ENCODE measurements at regions not wholly inside any gene's neighbourhood (a gene's known extent, or its start where the extent isn't known, plus 50 kb on each side); places are given as distances from the start of the nearest gene placed in this dataset.
A peak's percentile ranks its signal among the peaks of the same experiment; 100 is the strongest.
"Not testable (repeated sequence)": the region's sequence is repeated elsewhere in the genome, so short reads cannot be mapped to it uniquely, and the experiment has no call there.

DNA sequence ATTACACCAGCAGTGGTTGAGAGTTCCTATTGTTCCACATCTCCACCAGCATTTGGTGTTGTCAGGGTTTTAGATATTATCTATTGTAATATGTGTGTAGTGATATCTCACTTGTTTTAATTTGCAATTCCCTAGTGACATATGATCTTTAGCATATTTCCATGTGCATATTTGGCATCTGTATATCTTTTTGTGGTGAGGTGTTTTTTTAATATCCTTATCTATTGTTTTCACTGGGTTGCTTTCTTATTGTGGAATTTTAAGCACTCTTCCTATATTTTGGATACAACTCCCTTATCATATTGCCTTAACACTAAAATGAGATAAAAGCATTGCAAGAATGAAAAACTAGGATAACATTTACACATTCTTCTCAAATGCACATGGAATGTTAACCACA, 453.9 kb upstream of the FSIP2 start:
- TF ChIP-seq EZH2phosphoT487 (IDR thresholded peaks at IDR 0.05; ENCODE audit: low read depth, severe bottlenecking, unreplicated experiment): no peak
- TF ChIP-seq EZH2 (IDR thresholded peaks at IDR 0.05; ENCODE audit: borderline replicate concordance): no peak
- TF ChIP-seq, protein P1, sequence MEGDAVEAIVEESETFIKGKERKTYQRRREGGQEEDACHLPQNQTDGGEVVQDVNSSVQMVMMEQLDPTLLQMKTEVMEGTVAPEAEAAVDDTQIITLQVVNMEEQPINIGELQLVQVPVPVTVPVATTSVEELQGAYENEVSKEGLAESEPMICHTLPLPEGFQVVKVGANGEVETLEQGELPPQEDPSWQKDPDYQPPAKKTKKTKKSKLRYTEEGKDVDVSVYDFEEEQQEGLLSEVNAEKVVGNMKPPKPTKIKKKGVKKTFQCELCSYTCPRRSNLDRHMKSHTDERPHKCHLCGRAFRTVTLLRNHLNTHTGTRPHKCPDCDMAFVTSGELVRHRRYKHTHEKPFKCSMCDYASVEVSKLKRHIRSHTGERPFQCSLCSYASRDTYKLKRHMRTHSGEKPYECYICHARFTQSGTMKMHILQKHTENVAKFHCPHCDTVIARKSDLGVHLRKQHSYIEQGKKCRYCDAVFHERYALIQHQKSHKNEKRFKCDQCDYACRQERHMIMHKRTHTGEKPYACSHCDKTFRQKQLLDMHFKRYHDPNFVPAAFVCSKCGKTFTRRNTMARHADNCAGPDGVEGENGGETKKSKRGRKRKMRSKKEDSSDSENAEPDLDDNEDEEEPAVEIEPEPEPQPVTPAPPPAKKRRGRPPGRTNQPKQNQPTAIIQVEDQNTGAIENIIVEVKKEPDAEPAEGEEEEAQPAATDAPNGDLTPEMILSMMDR (IDR thresholded peaks at IDR 0.05; ENCODE audit: poor library complexity): no peak
- no peaks in the 10 kb centered on the region for H3K4me1 ChIP-seq (ENCODE audit: insufficient read depth)
- H3K79me2 ChIP-seq: no peaks in the 10 kb centered on the region
- H3K4me3 ChIP-seq: no peak overlapping the region
- no peak overlapping the region for H3K4me2 ChIP-seq
- H3K9me3 ChIP-seq (ENCODE audit: low read depth): no peaks in the 10 kb centered on the region
- no peaks in the 10 kb centered on the region for H4K20me1 ChIP-seq (ENCODE audit: insufficient read depth, poor library complexity, severe bottlenecking)
- H2AFZ ChIP-seq: no peak overlapping the region
- no peaks in the 10 kb centered on the region for H3K36me3 ChIP-seq (replicated peaks; ENCODE audit: insufficient read depth, low read depth)
- H3K9me2 ChIP-seq (replicated peaks; ENCODE audit: insufficient read depth): no peaks in the 10 kb centered on the region
- H3K27me3 ChIP-seq: no peaks in the 10 kb centered on the region
- DNase-seq (ENCODE audit: low spot score): no peak
- no peak overlapping the region for H3K27ac ChIP-seq

DNA sequence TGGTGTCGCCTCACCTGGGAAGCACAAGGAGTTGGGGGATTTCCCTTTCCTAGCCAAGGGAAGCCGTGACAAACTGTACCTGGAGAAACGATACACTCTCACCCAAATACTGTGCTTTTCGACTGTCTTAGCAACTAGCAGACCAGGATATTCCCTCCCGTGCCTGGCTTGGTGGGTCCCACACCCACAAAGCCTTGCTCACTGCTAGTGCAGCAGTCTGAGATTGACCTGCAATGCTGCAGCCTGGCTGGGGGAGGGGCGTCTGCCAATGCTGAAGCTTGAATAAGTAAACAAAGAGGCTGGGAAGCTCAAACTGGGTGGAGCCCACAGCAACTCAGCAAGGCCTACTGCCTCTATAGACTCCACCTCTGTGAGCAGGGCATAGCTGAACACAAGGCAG, 448.6 kb upstream of the FSIP2 start:
- not testable (repeated sequence) for H3K4me2 ChIP-seq; H3K9me3 ChIP-seq (ENCODE audit: low read depth); H3K27ac ChIP-seq; H3K4me1 ChIP-seq (ENCODE audit: insufficient read depth); H3K79me2 ChIP-seq; H3K9me2 ChIP-seq (replicated peaks; ENCODE audit: insufficient read depth); H3K4me3 ChIP-seq; H3K27me3 ChIP-seq; H4K20me1 ChIP-seq (ENCODE audit: insufficient read depth, poor library complexity, severe bottlenecking); H2AFZ ChIP-seq; H3K36me3 ChIP-seq (replicated peaks; ENCODE audit: insufficient read depth, low read depth)
- DNase-seq (ENCODE audit: low spot score): peak; percentile 59
- 65% methylated on average over 6 of the region's 6 CpGs for WGBS (ENCODE audit: low lambda C conversion rate, missing lambda C conversion rate)

DNA sequence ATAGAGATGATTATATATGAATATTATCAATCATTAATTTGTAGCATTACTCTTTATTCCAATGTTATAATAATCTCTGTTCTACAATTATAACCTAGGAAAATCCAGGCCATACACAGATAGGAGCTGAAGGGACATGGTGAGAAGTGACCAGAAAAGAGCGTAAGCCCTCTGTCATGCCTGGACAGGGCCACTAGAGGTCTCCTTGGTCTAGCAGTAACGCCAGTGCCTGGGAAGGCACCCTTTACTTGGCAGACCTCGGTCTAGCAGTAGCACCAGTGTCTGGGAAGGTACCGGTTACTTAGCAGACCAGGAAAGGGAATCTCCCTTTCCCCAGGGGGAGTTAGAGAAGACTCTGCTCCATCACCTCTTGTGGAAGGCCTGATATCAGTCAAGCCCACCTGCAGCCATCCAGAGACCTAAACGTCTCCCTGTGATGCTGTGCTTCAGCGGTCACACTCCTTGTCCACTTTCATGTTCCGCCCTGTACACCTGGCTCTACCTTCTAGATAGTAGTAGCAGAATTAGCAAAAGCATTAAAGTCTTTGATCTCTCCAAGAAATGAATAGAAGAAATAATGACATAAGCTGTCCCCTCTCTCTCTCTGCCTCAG, 447.5 kb upstream of the FSIP2 start:
- Histone ChIP-seq H2AFZ (peak overlapping the region; percentile 29), H3K27me3 (no peaks in the 10 kb centered on the region), H4K20me1 (ENCODE audit: insufficient read depth, poor library complexity, severe bottlenecking) (no peaks in the 10 kb centered on the region), H3K9me2 (replicated peaks; ENCODE audit: insufficient read depth) (no peaks in the 10 kb centered on the region), H3K4me1 (ENCODE audit: insufficient read depth) (no peaks in the 10 kb centered on the region), H3K9me3 (ENCODE audit: low read depth) (no peaks in the 10 kb centered on the region), H3K79me2 (no peaks in the 10 kb centered on the region), H3K4me2 (no peak overlapping the region), H3K36me3 (replicated peaks; ENCODE audit: insufficient read depth, low read depth) (no peaks in the 10 kb centered on the region), H3K4me3 (no peak overlapping the region), H3K27ac (no peak overlapping the region)
- DNase-seq (ENCODE audit: low spot score): peak; percentile 83
- 45% methylated on average over 7 of the region's 7 CpGs for WGBS (ENCODE audit: low lambda C conversion rate, missing lambda C conversion rate)
- TF ChIP-seq, protein P1 (IDR thresholded peaks at IDR 0.05; ENCODE audit: poor library complexity): peak; percentile 82
- TF ChIP-seq EZH2phosphoT487 (IDR thresholded peaks at IDR 0.05; ENCODE audit: low read depth, severe bottlenecking, unreplicated experiment) (no peak), EZH2 (IDR thresholded peaks at IDR 0.05; ENCODE audit: borderline replicate concordance) (no peak)

DNA sequence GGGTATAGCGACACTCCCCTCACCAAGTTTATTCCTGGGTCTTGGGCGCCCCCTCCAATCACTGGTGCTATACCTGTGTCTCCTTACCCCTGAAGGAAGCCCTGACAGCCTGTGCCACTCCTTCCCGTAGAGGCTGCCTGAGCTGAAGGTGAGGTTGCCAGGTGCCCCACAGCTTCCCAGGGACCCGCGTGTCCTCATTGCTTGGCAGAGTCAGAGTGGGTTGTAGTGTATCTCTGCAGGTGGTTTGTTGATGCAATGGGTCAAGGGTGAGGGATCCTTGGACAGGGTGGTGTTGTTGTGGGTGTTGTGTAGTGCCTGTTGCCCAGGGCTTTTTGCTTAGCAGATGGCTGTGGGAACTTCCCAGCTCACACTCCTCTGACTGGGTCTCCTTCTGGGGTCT, 438.7 kb upstream of the FSIP2 start:
- Histone ChIP-seq H3K27ac (no peak overlapping the region), H3K79me2 (no peaks in the 10 kb centered on the region), H2AFZ (no peak overlapping the region), H4K20me1 (ENCODE audit: insufficient read depth, poor library complexity, severe bottlenecking) (no peaks in the 10 kb centered on the region), H3K27me3 (no peaks in the 10 kb centered on the region), H3K4me1 (ENCODE audit: insufficient read depth) (no peaks in the 10 kb centered on the region), H3K9me3 (ENCODE audit: low read depth) (no peaks in the 10 kb centered on the region), H3K4me2 (no peak overlapping the region), H3K4me3 (no peak overlapping the region), H3K9me2 (replicated peaks; ENCODE audit: insufficient read depth) (no peaks in the 10 kb centered on the region), H3K36me3 (replicated peaks; ENCODE audit: insufficient read depth, low read depth) (no peaks in the 10 kb centered on the region)
- DNase-seq (ENCODE audit: low spot score): no peak
- no peak for TF ChIP-seq EZH2phosphoT487 (IDR thresholded peaks at IDR 0.05; ENCODE audit: low read depth, severe bottlenecking, unreplicated experiment)
- TF ChIP-seq, protein P1 (IDR thresholded peaks at IDR 0.05; ENCODE audit: poor library complexity): no peak
- TF ChIP-seq EZH2 (IDR thresholded peaks at IDR 0.05; ENCODE audit: borderline replicate concordance): no peak
- WGBS (ENCODE audit: low lambda C conversion rate, missing lambda C conversion rate): 86% methylated on average over 5 of the region's 5 CpGs

Data from hepatocyte (in vitro differentiated cells).